ENCODE measurements at regions not wholly inside any gene's neighbourhood (a gene's known extent, or its start where the extent isn't known, plus 50 kb on each side); places are given as distances from the start of the nearest gene placed in this dataset.

DNA sequence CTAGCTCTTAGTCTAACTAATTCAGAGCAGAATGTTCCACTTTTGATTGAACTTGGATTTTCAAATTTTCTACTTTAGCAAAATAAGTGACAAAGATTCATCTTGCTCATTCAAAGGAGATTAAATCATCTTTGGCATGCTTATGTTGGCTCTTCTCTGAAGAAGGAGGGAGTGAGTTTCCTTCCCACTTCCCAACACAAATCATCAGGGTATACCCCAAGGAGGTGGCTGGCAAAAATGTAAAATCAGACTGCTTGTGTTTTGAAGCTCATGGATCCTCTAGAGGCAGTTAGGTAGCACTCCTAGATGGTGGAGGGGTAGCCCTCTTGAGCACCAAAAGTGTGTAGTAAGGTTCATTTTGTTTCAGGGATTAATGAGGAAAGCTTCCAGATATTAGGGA is 343.1 kb downstream of the OSTF1 start:
- no peak overlapping the region for H3K9ac ChIP-seq (ENCODE audit: low read length)
- ATAC-seq = no peak
- no peaks in the 10 kb centered on the region for H3K4me1 ChIP-seq (ENCODE audit: control insufficient read depth in 1 of 2, insufficient read depth in 2 of 2, low read length in 2 of 2)
- H3K9me2 ChIP-seq (ENCODE audit: insufficient read depth) = no peaks in the 10 kb centered on the region
- ChIA-PET RAD21 (ENCODE audit: low non-redundant PET in 1 of 2, low total read pairs in 2 of 2, uncharacterized antibody in 2 of 2, unreplicated experiment in 2 of 2) (no interaction called here), CTCF (no interaction called here), POLR2A (no interaction called here)
- no TSS peak for BruUV-seq (replicated peaks)
- no peaks in the 10 kb centered on the region for H4K20me1 ChIP-seq (ENCODE audit: insufficient read depth)
- intact Hi-C loops (cut with micrococcal nuclease) = no loop called here
- no peak overlapping the region for H3K27ac ChIP-seq (ENCODE audit: low read depth, low read length)
- H3K36me3 ChIP-seq (ENCODE audit: control insufficient read depth in 1 of 2, insufficient read depth in 2 of 2, low read length in 2 of 2) = no peaks in the 10 kb centered on the region
- H2AFZ ChIP-seq (ENCODE audit: low read depth, low read length, poor library complexity, severe bottlenecking) = no peak overlapping the region
- no peak for TF ChIP-seq YY1 (IDR thresholded peaks at IDR 0.05; ENCODE audit: extremely low read depth, insufficient replicate concordance, low read depth, low read length)
- no peak for TF ChIP-seq CEBPB (IDR thresholded peaks at IDR 0.05; ENCODE audit: low read depth)
- no peak for TF ChIP-seq TCF7L2 (IDR thresholded peaks at IDR 0.05; ENCODE audit: borderline replicate concordance, extremely low read depth, insufficient read depth, insufficient read length)
- no peaks in the 10 kb centered on the region for H3K9me3 ChIP-seq (ENCODE audit: control insufficient read depth in 1 of 2, insufficient read depth in 1 of 2, low read depth in 1 of 2, low read length in 2 of 2)
- H3K4me2 ChIP-seq (ENCODE audit: low read length) = no peak overlapping the region
- no peak overlapping the region for H3K4me3 ChIP-seq (replicated peaks in 1 of 2; ENCODE audit: low read depth in 1 of 2, low read length in 2 of 2)
- H3K27me3 ChIP-seq (ENCODE audit: insufficient read depth, low read length) = peaks cover 18% of the 10 kb centered on the region
- H3K79me2 ChIP-seq (ENCODE audit: insufficient read depth, low read length) = no peaks in the 10 kb centered on the region
- DNase-seq (ENCODE audit: low read depth, low spot score) = no peak

DNA sequence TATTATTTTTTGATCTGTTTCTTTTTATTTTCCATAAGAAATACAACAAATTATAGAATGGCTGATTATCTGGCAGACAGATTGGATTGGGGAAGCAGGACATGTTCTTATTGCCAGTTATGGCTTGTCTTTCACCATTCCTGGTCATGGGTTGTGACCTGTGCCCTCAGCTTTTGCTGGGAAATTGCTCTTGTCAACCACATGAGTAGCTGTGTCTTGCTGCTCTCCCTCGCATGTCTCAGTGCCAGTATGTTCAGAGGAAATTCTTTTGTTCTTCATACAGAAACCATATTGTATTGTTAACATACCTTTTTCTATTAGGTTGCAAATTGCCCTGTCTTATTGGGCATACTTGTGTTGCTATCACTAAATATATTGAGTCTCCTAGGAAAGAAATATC is 344.1 kb downstream of the OSTF1 start:
- Histone ChIP-seq H2AFZ (ENCODE audit: low read depth, low read length, poor library complexity, severe bottlenecking) (no peak overlapping the region), H3K9ac (ENCODE audit: low read length) (no peak overlapping the region), H3K4me2 (ENCODE audit: low read length) (no peak overlapping the region), H3K9me2 (ENCODE audit: insufficient read depth) (no peaks in the 10 kb centered on the region), H3K9me3 (ENCODE audit: control insufficient read depth in 1 of 2, insufficient read depth in 1 of 2, low read depth in 1 of 2, low read length in 2 of 2) (no peaks in the 10 kb centered on the region), H3K36me3 (ENCODE audit: control insufficient read depth in 1 of 2, insufficient read depth in 2 of 2, low read length in 2 of 2) (no peaks in the 10 kb centered on the region), H4K20me1 (ENCODE audit: insufficient read depth) (no peaks in the 10 kb centered on the region), H3K4me1 (ENCODE audit: control insufficient read depth in 1 of 2, insufficient read depth in 2 of 2, low read length in 2 of 2) (no peaks in the 10 kb centered on the region), H3K27me3 (ENCODE audit: insufficient read depth, low read length) (peaks cover 13% of the 10 kb centered on the region; the same call in 1 of the 2 replicates), H3K27ac (ENCODE audit: low read depth, low read length) (no peak overlapping the region), H3K4me3 (replicated peaks in 1 of 2; ENCODE audit: low read depth in 1 of 2, low read length in 2 of 2) (no peak overlapping the region), H3K79me2 (ENCODE audit: insufficient read depth, low read length) (no peaks in the 10 kb centered on the region)
- DNase-seq (ENCODE audit: low read depth, low spot score) = no peak
- POLR2A ChIA-PET = no interaction called here
- intact Hi-C loops (cut with micrococcal nuclease) = no loop called here
- TF ChIP-seq SRF (IDR thresholded peaks at IDR 0.05; ENCODE audit: low read depth) = no peak
- no peak for TF ChIP-seq SP1 (IDR thresholded peaks at IDR 0.05; ENCODE audit: low read depth)
- TF ChIP-seq ZFX (IDR thresholded peaks at IDR 0.05) = no peak
- CTCF ChIA-PET = no interaction called here
- ATAC-seq = no peak
- RAD21 ChIA-PET (ENCODE audit: low non-redundant PET in 1 of 2, low total read pairs in 2 of 2, uncharacterized antibody in 2 of 2, unreplicated experiment in 2 of 2) = no interaction called here
- BruUV-seq (replicated peaks) = no TSS peak
